ENCODE measurements at regions not wholly inside any gene's neighbourhood (a gene's known extent, or its start where the extent isn't known, plus 50 kb on each side); places are given as distances from the start of the nearest gene placed in this dataset.

GRCh38 chr7:51539840-51540239 lies 223.2 kb upstream of the COBL start:
- peaks cover 29% of the 10 kb centered on the region for H3K9me3 Mint-ChIP-seq
- no peaks in the 10 kb centered on the region for H3K27me3 Mint-ChIP-seq
- H3K36me3 Mint-ChIP-seq (ENCODE audit: low read depth): no peaks in the 10 kb centered on the region
- no peak overlapping the region for H3K27ac Mint-ChIP-seq
- no peaks in the 10 kb centered on the region for H3K4me1 Mint-ChIP-seq
- DNase-seq: no peak
- ATAC-seq: no peak
- no peak overlapping the region for H3K4me3 Mint-ChIP-seq

- H3K4me3 Mint-ChIP-seq: no peak overlapping the region
- no peak for ATAC-seq
These were observed 211.6 kb upstream of the COBL start for GRCh38 chr7:51528172-51528571.

GRCh38 chr7:51521694-51522312 lies 205.2 kb upstream of the COBL start:
- H3K9me3 Mint-ChIP-seq: no peaks in the 10 kb centered on the region
- DNase-seq (no peak), ATAC-seq (no peak)
- no peaks in the 10 kb centered on the region for H3K4me1 Mint-ChIP-seq
- no peak overlapping the region for H3K4me3 Mint-ChIP-seq
- no peak overlapping the region for H3K27ac Mint-ChIP-seq
- no peaks in the 10 kb centered on the region for H3K27me3 Mint-ChIP-seq
- H3K36me3 Mint-ChIP-seq (ENCODE audit: low read depth): no peaks in the 10 kb centered on the region

More at GRCh38 chr7:51528172-51528571, 211.6 kb upstream of the COBL start:
- Mint-ChIP-seq H3K4me1 (no peaks in the 10 kb centered on the region), H3K9me3 (peaks cover under 1% of the 10 kb centered on the region), H3K27me3 (no peaks in the 10 kb centered on the region), H3K36me3 (ENCODE audit: low read depth) (no peaks in the 10 kb centered on the region), H3K27ac (no peak overlapping the region)
- DNase-seq: no peak

GRCh38 chr7:51521054-51521453 lies 204.4 kb upstream of the COBL start:
- Mint-ChIP-seq H3K36me3 (ENCODE audit: low read depth) (no peaks in the 10 kb centered on the region), H3K4me3 (no peak overlapping the region), H3K27ac (no peak overlapping the region), H3K27me3 (no peaks in the 10 kb centered on the region), H3K9me3 (no peaks in the 10 kb centered on the region), H3K4me1 (no peaks in the 10 kb centered on the region)
- ATAC-seq (no peak), DNase-seq (no peak)

GRCh38 chr7:51518646-51519045 lies 202.0 kb upstream of the COBL start:
- no peak for ATAC-seq
- Mint-ChIP-seq H3K4me1 (no peaks in the 10 kb centered on the region), H3K36me3 (ENCODE audit: low read depth) (no peaks in the 10 kb centered on the region), H3K9me3 (no peaks in the 10 kb centered on the region), H3K27me3 (no peaks in the 10 kb centered on the region), H3K4me3 (no peak overlapping the region), H3K27ac (no peak overlapping the region)
- no peak for DNase-seq

GRCh38 chr7:51517187-51517586 lies 200.6 kb upstream of the COBL start:
- ATAC-seq: no peak
- no peaks in the 10 kb centered on the region for H3K36me3 Mint-ChIP-seq (ENCODE audit: low read depth)

GRCh38 chr7:51501620-51502019 lies 185.0 kb upstream of the COBL start:
- no peaks in the 10 kb centered on the region for H3K36me3 Mint-ChIP-seq (ENCODE audit: low read depth)
- ATAC-seq (no peak), DNase-seq (no peak)
- no peak overlapping the region for H3K4me3 Mint-ChIP-seq
- H3K4me1 Mint-ChIP-seq: no peaks in the 10 kb centered on the region
- no peak overlapping the region for H3K27ac Mint-ChIP-seq
- no peaks in the 10 kb centered on the region for H3K27me3 Mint-ChIP-seq
- H3K9me3 Mint-ChIP-seq: no peaks in the 10 kb centered on the region

More at GRCh38 chr7:51517187-51517586, 200.6 kb upstream of the COBL start:
- no peak overlapping the region for H3K27ac Mint-ChIP-seq
- no peaks in the 10 kb centered on the region for H3K27me3 Mint-ChIP-seq
- H3K4me3 Mint-ChIP-seq: no peak overlapping the region
- H3K9me3 Mint-ChIP-seq: no peaks in the 10 kb centered on the region
- no peaks in the 10 kb centered on the region for H3K4me1 Mint-ChIP-seq
- DNase-seq: no peak

GRCh38 chr7:51482976-51483375 lies 166.4 kb upstream of the COBL start:
- no peak overlapping the region for H3K4me3 Mint-ChIP-seq
- no peaks in the 10 kb centered on the region for H3K9me3 Mint-ChIP-seq
- H3K27ac Mint-ChIP-seq: no peak overlapping the region
- no peaks in the 10 kb centered on the region for H3K4me1 Mint-ChIP-seq
- DNase-seq (no peak), ATAC-seq (no peak)
- H3K36me3 Mint-ChIP-seq (ENCODE audit: low read depth): no peaks in the 10 kb centered on the region
- H3K27me3 Mint-ChIP-seq: no peaks in the 10 kb centered on the region

- no peaks in the 10 kb centered on the region for H3K9me3 Mint-ChIP-seq
- H3K36me3 Mint-ChIP-seq (ENCODE audit: low read depth): no peaks in the 10 kb centered on the region
- H3K27me3 Mint-ChIP-seq: no peaks in the 10 kb centered on the region
- H3K27ac Mint-ChIP-seq: no peak overlapping the region
- no peak for DNase-seq
- no peak overlapping the region for H3K4me3 Mint-ChIP-seq
- no peak for ATAC-seq
- H3K4me1 Mint-ChIP-seq: no peaks in the 10 kb centered on the region
These were observed 164.8 kb upstream of the COBL start for GRCh38 chr7:51481421-51481820.

GRCh38 chr7:51477819-51478218 lies 161.2 kb upstream of the COBL start:
- H3K27ac Mint-ChIP-seq: no peak overlapping the region
- peaks cover 4% of the 10 kb centered on the region for H3K27me3 Mint-ChIP-seq
- DNase-seq (no peak), ATAC-seq (no peak)
- no peaks in the 10 kb centered on the region for H3K36me3 Mint-ChIP-seq (ENCODE audit: low read depth)
- H3K4me1 Mint-ChIP-seq: no peaks in the 10 kb centered on the region
- H3K4me3 Mint-ChIP-seq: no peak overlapping the region
- no peaks in the 10 kb centered on the region for H3K9me3 Mint-ChIP-seq

GRCh38 chr7:51477323-51477722 lies 160.7 kb upstream of the COBL start:
- H3K4me3 Mint-ChIP-seq: no peak overlapping the region
- H3K4me1 Mint-ChIP-seq: no peaks in the 10 kb centered on the region
- ATAC-seq: no peak
- no peaks in the 10 kb centered on the region for H3K36me3 Mint-ChIP-seq (ENCODE audit: low read depth)
- H3K27ac Mint-ChIP-seq: no peak overlapping the region
- peaks cover 7% of the 10 kb centered on the region for H3K27me3 Mint-ChIP-seq
- no peaks in the 10 kb centered on the region for H3K9me3 Mint-ChIP-seq
- DNase-seq: no peak

- no peak overlapping the region for H3K4me3 Mint-ChIP-seq
- no peak for DNase-seq
- H3K4me1 Mint-ChIP-seq: peaks cover 6% of the 10 kb centered on the region
- H3K36me3 Mint-ChIP-seq (ENCODE audit: low read depth): no peaks in the 10 kb centered on the region
- H3K27ac Mint-ChIP-seq: no peak overlapping the region
- peaks cover 13% of the 10 kb centered on the region for H3K27me3 Mint-ChIP-seq
- H3K9me3 Mint-ChIP-seq: no peaks in the 10 kb centered on the region
- ATAC-seq: no peak
These were observed 159.4 kb upstream of the COBL start for GRCh38 chr7:51476026-51476425.

GRCh38 chr7:51472873-51473272 lies 156.3 kb upstream of the COBL start:
- no peak for DNase-seq
- H3K27ac Mint-ChIP-seq: no peak overlapping the region
- no peaks in the 10 kb centered on the region for H3K9me3 Mint-ChIP-seq
- H3K4me1 Mint-ChIP-seq: peaks cover 9% of the 10 kb centered on the region
- H3K36me3 Mint-ChIP-seq (ENCODE audit: low read depth): no peaks in the 10 kb centered on the region
- peaks cover 13% of the 10 kb centered on the region for H3K27me3 Mint-ChIP-seq
- no peak overlapping the region for H3K4me3 Mint-ChIP-seq
- ATAC-seq: no peak

GRCh38 chr7:51471981-51472296 lies 155.3 kb upstream of the COBL start:
- no peaks in the 10 kb centered on the region for H3K36me3 Mint-ChIP-seq (ENCODE audit: low read depth)
- DNase-seq (no peak), ATAC-seq (no peak)
- H3K9me3 Mint-ChIP-seq: no peaks in the 10 kb centered on the region
- peaks cover 13% of the 10 kb centered on the region for H3K27me3 Mint-ChIP-seq
- no peak overlapping the region for H3K27ac Mint-ChIP-seq
- peaks cover 14% of the 10 kb centered on the region for H3K4me1 Mint-ChIP-seq
- H3K4me3 Mint-ChIP-seq: no peak overlapping the region

- H3K4me3 Mint-ChIP-seq: no peak overlapping the region
- H3K4me1 Mint-ChIP-seq: peaks cover 14% of the 10 kb centered on the region
- peaks cover 13% of the 10 kb centered on the region for H3K27me3 Mint-ChIP-seq
- H3K36me3 Mint-ChIP-seq (ENCODE audit: low read depth): no peaks in the 10 kb centered on the region
- DNase-seq (no peak), ATAC-seq (no peak)
- no peak overlapping the region for H3K27ac Mint-ChIP-seq
- H3K9me3 Mint-ChIP-seq: no peaks in the 10 kb centered on the region
These were observed 154.8 kb upstream of the COBL start for GRCh38 chr7:51471210-51471980.
